GM18517 (cell line): ENCODE measurements at regions not wholly inside any gene's neighbourhood (a gene's known extent, or its start where the extent isn't known, plus 50 kb on each side); places are given as distances from the start of the nearest gene placed in this dataset.

Source experiments
- ATAC-seq: cut with Tn5 transposase; IDR thresholded peaks from one replicate; pipeline ENCODE4 v1.9.1; 2021; ENCODE audit warnings: mild to moderate bottlenecking, moderate library complexity; ENCODE audit not compliant: unreplicated experiment

DNA sequence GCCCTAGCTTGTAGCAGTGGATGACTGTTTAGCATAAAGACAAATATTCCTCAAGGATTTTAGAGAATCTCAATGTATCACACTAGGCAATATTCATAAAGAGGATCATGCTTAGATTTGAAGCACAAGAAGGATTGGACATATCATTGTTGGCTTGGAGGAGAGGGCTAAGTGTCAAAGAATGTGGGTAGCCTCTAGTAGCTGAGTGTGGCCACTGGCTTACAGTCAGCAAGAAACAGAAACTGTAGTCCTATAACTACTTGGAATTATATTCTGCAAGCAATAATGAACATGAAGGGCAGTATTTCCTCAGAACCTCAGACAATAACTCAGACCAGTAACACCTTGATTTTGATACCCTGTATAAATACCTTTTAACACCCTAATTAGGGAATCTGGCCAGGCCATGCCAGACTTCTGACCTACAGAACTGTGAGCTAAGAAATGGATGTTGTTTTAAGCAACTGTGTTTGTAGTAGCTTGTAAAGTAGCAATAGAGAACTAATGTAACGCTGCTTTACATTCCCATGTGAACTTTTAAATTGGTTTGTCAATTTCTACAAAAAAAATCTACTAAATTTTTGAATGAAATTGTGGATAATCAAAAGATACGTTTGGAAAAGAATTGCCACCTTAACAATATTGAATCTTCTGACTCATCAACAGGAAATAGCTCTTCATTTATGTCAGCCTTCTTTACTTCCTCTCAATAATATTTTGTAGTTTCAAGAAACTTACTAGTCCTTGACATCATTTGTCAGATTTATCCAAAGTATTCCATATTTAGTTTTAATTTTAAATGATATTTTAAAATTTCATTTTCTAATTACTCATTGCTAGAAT is 65.2 kb upstream of the RSPO3 start:
- no peak for ATAC-seq

DNA sequence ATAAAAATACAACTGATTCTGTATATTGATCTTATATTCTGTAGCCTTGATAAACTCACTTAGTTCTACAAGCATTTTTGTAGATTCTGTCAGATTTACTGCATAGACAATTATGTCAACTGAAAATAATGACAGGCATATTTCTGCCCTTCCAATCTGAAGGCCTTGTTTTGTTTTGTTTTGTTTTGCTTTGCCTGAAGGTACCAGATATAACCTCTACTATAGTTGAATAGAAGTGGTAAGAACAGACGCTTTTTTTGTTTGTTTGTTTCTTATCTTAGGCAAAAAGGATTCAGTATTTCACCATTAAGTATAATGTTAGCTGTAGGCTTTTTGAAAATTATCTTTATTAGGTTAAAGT is 64.6 kb upstream of the RSPO3 start:
- ATAC-seq: no peak

DNA sequence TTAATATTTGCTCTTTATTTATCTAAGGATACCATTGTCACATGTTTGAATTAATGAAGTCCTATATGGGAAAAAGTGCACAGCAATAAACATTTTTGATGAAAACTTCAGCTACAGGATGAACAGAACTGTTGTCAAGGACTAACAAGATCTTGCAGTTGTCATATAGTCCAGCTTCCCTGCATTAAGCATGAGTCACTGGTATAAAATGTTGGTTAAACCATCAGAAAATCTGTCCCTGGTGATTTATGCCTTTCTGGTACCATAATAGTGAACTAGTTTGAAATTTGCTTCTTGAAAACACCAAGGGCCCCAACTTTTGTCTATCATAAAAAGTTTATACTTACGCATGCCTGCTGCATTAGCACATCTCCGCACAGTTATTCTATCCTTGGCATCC is 60.4 kb upstream of the RSPO3 start:
- ATAC-seq: no peak

- ATAC-seq: no peak
These were observed 59.5 kb upstream of the RSPO3 start for GRCh38 chr6:127058936-127059335.
